ENCODE measurements at regions not wholly inside any gene's neighbourhood (a gene's known extent, or its start where the extent isn't known, plus 50 kb on each side); places are given as distances from the start of the nearest gene placed in this dataset.
"Not testable (repeated sequence)": the region's sequence is repeated elsewhere in the genome, so short reads cannot be mapped to it uniquely, and the experiment has no call there.

DNA sequence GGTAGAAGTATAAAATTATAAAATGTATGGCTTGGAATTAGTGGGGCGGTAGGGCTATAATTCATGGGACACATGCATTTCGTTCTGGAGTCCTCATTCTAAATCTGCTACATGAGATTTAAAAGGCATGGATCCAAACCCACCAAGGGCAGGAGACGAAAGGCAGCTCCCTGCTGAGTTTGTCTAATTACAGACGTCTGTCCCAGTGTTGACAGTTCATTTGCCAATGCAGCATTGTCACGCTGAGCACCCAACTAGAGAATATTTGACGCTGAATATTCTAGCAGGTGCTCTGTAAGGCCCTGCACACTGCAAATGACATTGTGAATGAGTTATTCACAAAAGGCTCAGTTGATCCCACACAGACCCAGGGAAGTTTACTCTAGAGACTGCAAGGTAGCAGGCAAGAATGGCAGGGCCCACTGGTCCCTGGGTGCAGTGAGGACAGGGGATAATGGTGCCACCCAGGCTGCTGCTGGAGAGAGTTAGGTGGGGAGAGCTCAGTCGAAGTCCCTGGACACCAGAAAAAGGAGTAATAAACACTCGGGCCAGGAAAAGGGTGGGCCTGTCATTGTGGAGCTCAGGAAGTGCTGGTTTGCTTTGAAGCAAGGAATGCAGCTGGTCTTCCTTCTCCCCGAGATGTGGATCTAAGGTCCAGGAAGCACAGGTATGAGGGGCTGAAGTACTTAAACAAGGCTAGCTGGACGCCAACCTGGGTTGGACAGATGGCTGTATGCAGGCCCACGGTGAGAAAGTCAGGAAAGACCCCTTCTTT is 75.0 kb upstream of the JCAD start:
- 74 to 76% methylated on average over 11 of the region's 11 CpGs for WGBS, 2 donors
- Histone ChIP-seq H3K27ac (ENCODE audit: low read depth in 2 of 2, low read length in 1 of 2) (no peak overlapping the region), H3K4me1 (ENCODE audit: control insufficient read depth in 2 of 2, insufficient read depth in 2 of 2, low read length in 1 of 2) (no peaks in the 10 kb centered on the region), H3K36me3 (ENCODE audit: control insufficient read depth in 2 of 2, insufficient read depth in 2 of 2, low read length in 1 of 2) (no peaks in the 10 kb centered on the region), H3K27me3 (ENCODE audit: control insufficient read depth in 1 of 2, insufficient read depth in 2 of 2, low read length in 2 of 2) (no peaks in the 10 kb centered on the region), H3K4me3 (ENCODE audit: low read depth in 1 of 2, low read length in 2 of 2) (no peak overlapping the region), H3K9me3 (ENCODE audit: control insufficient read depth in 2 of 2, insufficient read depth in 1 of 2, low read depth in 1 of 2, low read length in 1 of 2) (no peaks in the 10 kb centered on the region)

DNA sequence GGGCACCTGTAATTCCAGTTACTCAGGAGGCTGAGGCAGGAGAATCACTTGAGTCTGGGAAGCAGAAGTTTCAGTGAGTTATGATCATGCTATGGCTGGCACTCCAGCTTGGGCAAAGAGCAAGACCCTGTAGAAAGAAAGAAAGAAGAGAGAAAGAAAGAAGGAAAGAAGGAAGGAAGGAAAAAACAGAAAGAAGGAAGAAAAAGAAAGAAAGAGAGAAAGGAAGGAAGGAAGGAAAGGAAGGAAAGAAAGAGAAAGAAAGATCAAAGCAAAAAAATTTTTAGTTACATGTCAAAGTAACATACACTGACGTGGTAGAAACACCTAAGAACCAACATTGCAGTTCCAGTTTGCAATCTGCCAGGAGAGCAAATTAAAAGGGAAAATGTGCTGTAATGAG is 73.8 kb upstream of the JCAD start:
- WGBS, 2 donors: 82 to 83% methylated on average over 1 of the region's 1 CpG
- Histone ChIP-seq H3K4me3 (ENCODE audit: low read depth in 1 of 2, low read length in 2 of 2) (no peak overlapping the region), H3K27me3 (ENCODE audit: control insufficient read depth in 1 of 2, insufficient read depth in 2 of 2, low read length in 2 of 2) (no peaks in the 10 kb centered on the region), H3K27ac (ENCODE audit: low read depth in 2 of 2, low read length in 1 of 2) (no peak overlapping the region), H3K4me1 (ENCODE audit: control insufficient read depth in 2 of 2, insufficient read depth in 2 of 2, low read length in 1 of 2) (no peaks in the 10 kb centered on the region), H3K36me3 (ENCODE audit: control insufficient read depth in 2 of 2, insufficient read depth in 2 of 2, low read length in 1 of 2) (no peaks in the 10 kb centered on the region), H3K9me3 (ENCODE audit: control insufficient read depth in 2 of 2, insufficient read depth in 1 of 2, low read depth in 1 of 2, low read length in 1 of 2) (no peaks in the 10 kb centered on the region)

GRCh38 chr10:30131369-30131768 is 72.0 kb upstream of the JCAD start:
- not testable (repeated sequence) for H3K4me3 ChIP-seq (ENCODE audit: low read depth in 1 of 2, low read length in 2 of 2); H3K27me3 ChIP-seq (ENCODE audit: control insufficient read depth in 1 of 2, insufficient read depth in 2 of 2, low read length in 2 of 2); H3K27ac ChIP-seq (ENCODE audit: low read depth in 2 of 2, low read length in 1 of 2); H3K9me3 ChIP-seq (ENCODE audit: control insufficient read depth in 2 of 2, insufficient read depth in 1 of 2, low read depth in 1 of 2, low read length in 1 of 2); H3K36me3 ChIP-seq (ENCODE audit: control insufficient read depth in 2 of 2, insufficient read depth in 2 of 2, low read length in 1 of 2); H3K4me1 ChIP-seq (ENCODE audit: control insufficient read depth in 2 of 2, insufficient read depth in 2 of 2, low read length in 1 of 2)
- 96% methylated on average over 13 of the region's 13 CpGs for WGBS, 2 donors

DNA sequence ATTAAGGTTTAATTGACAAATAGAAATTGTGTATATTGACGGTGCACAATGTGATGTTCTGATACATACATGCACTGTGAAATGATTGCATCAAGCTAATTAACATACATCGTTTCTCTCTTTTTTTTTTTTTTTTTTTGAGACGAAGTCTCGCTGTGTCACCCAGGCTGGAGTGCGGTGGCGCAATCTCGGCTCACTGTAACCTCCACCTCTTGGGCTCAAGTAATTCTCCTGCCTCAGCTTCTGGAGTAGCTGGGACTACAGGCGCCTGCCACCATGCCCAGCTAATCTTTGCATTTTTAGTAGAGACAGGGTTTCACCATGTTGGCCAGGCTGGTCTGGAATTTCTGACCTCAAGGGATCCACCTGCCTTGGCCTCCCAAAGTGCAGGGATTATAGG is 69.9 kb upstream of the JCAD start:
- not testable (repeated sequence) for H3K27ac ChIP-seq (ENCODE audit: low read depth in 2 of 2, low read length in 1 of 2); H3K4me3 ChIP-seq (ENCODE audit: low read depth in 1 of 2, low read length in 2 of 2); H3K27me3 ChIP-seq (ENCODE audit: control insufficient read depth in 1 of 2, insufficient read depth in 2 of 2, low read length in 2 of 2); H3K4me1 ChIP-seq (ENCODE audit: control insufficient read depth in 2 of 2, insufficient read depth in 2 of 2, low read length in 1 of 2); H3K9me3 ChIP-seq (ENCODE audit: control insufficient read depth in 2 of 2, insufficient read depth in 1 of 2, low read depth in 1 of 2, low read length in 1 of 2); H3K36me3 ChIP-seq (ENCODE audit: control insufficient read depth in 2 of 2, insufficient read depth in 2 of 2, low read length in 1 of 2)
- WGBS, 2 donors: 90 to 94% methylated on average over 8 of the region's 8 CpGs

- Histone ChIP-seq H3K27me3 (ENCODE audit: control insufficient read depth in 1 of 2, insufficient read depth in 2 of 2, low read length in 2 of 2) (no peaks in the 10 kb centered on the region), H3K9me3 (ENCODE audit: control insufficient read depth in 2 of 2, insufficient read depth in 1 of 2, low read depth in 1 of 2, low read length in 1 of 2) (no peaks in the 10 kb centered on the region), H3K4me3 (ENCODE audit: low read depth in 1 of 2, low read length in 2 of 2) (no peak overlapping the region), H3K36me3 (ENCODE audit: control insufficient read depth in 2 of 2, insufficient read depth in 2 of 2, low read length in 1 of 2) (no peaks in the 10 kb centered on the region), H3K27ac (ENCODE audit: low read depth in 2 of 2, low read length in 1 of 2) (no peak overlapping the region), H3K4me1 (ENCODE audit: control insufficient read depth in 2 of 2, insufficient read depth in 2 of 2, low read length in 1 of 2) (no peaks in the 10 kb centered on the region)
- WGBS, 2 donors: 78 to 87% methylated on average over 10 of the region's 10 CpGs
Observed at GRCh38 chr10:30127120-30127541, 67.7 kb upstream of the JCAD start.

DNA sequence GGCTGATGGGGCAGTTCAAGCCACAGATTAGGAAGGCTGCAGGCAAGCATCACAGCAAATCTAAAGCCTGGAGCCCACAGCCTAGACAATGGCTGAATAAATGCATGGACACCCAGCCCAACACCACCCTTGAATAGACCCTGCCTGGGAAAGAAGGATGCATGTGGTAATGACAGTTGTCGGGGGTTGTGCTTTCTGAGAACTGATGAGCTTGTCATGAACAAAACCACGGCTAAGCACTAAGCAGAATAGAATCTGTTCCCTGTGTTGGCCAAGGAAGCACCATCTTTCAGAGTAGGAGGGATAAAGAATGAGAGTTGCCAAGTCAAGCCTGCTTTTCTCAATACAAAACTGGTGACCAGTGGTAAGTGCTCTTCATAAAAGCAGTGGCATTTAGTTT is 66.1 kb upstream of the JCAD start:
- 80% methylated on average over 2 of the region's 2 CpGs for whole genome bisulfite sequencing, 2 donors
- Histone ChIP-seq H3K27ac (ENCODE audit: low read depth in 2 of 2, low read length in 1 of 2) (no peak overlapping the region), H3K4me1 (ENCODE audit: control insufficient read depth in 2 of 2, insufficient read depth in 2 of 2, low read length in 1 of 2) (no peaks in the 10 kb centered on the region), H3K9me3 (ENCODE audit: control insufficient read depth in 2 of 2, insufficient read depth in 1 of 2, low read depth in 1 of 2, low read length in 1 of 2) (no peaks in the 10 kb centered on the region), H3K36me3 (ENCODE audit: control insufficient read depth in 2 of 2, insufficient read depth in 2 of 2, low read length in 1 of 2) (no peaks in the 10 kb centered on the region), H3K4me3 (ENCODE audit: low read depth in 1 of 2, low read length in 2 of 2) (no peak overlapping the region), H3K27me3 (ENCODE audit: control insufficient read depth in 1 of 2, insufficient read depth in 2 of 2, low read length in 2 of 2) (no peaks in the 10 kb centered on the region)

DNA sequence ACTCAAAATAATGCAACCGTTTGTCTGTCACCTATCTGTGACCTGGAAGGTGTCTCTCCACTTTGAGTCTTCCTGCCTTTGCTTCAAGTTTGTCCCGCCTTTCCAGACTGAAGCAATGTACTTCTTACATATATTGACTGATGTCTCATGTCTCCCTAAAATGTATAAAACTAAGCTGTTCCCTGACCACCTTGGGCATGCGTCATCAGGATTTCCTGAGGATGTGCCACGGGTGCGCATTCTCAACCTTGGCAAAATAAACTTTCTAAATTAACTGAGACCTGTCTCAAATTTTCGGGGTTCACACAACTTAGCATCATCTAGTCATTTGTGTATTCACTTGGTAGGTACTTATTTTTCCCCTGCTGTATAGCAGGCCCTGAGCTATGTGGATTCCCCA is 65.3 kb upstream of the JCAD start:
- 75 to 79% methylated on average over 6 of the region's 6 CpGs for WGBS, 2 donors

DNA sequence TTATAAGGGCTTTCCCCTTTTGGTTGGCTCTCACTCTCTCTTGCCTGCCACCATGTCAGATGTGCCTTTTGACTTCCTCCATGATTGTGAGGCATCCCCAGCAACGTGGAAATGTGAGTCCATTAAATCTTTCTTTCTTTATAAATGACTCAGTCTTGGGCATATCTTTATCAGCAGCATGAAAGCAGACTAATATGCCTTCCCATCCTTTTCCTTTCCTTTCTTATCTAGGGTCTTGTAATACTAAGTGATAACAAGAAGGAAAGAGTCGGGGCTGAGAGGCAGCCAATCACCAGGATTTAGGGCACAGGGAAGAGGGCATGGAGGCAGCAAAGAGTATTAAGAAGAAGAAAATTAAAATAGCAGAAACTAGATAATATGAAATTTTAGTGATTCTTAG is 62.0 kb upstream of the JCAD start:
- H3K9me3 ChIP-seq (ENCODE audit: control insufficient read depth in 2 of 2, insufficient read depth in 1 of 2, low read depth in 1 of 2, low read length in 1 of 2): no peaks in the 10 kb centered on the region
- H3K4me1 ChIP-seq (ENCODE audit: control insufficient read depth in 2 of 2, insufficient read depth in 2 of 2, low read length in 1 of 2): no peaks in the 10 kb centered on the region
- H3K36me3 ChIP-seq (ENCODE audit: control insufficient read depth in 2 of 2, insufficient read depth in 2 of 2, low read length in 1 of 2): no peaks in the 10 kb centered on the region
- WGBS, 2 donors: 50 to 79% methylated on average over 2 of the region's 2 CpGs
- no peak overlapping the region for H3K4me3 ChIP-seq (ENCODE audit: low read depth in 1 of 2, low read length in 2 of 2)
- H3K27ac ChIP-seq (ENCODE audit: low read depth in 2 of 2, low read length in 1 of 2): no peak overlapping the region
- H3K27me3 ChIP-seq (ENCODE audit: control insufficient read depth in 1 of 2, insufficient read depth in 2 of 2, low read length in 2 of 2): no peaks in the 10 kb centered on the region

More for the DNA sequence above, 65.3 kb upstream of the JCAD start:
- Histone ChIP-seq H3K36me3 (ENCODE audit: control insufficient read depth in 2 of 2, insufficient read depth in 2 of 2, low read length in 1 of 2) (no peaks in the 10 kb centered on the region), H3K9me3 (ENCODE audit: control insufficient read depth in 2 of 2, insufficient read depth in 1 of 2, low read depth in 1 of 2, low read length in 1 of 2) (no peaks in the 10 kb centered on the region), H3K27ac (ENCODE audit: low read depth in 2 of 2, low read length in 1 of 2) (no peak overlapping the region), H3K4me3 (ENCODE audit: low read depth in 1 of 2, low read length in 2 of 2) (no peak overlapping the region), H3K27me3 (ENCODE audit: control insufficient read depth in 1 of 2, insufficient read depth in 2 of 2, low read length in 2 of 2) (no peaks in the 10 kb centered on the region), H3K4me1 (ENCODE audit: control insufficient read depth in 2 of 2, insufficient read depth in 2 of 2, low read length in 1 of 2) (no peaks in the 10 kb centered on the region)

DNA sequence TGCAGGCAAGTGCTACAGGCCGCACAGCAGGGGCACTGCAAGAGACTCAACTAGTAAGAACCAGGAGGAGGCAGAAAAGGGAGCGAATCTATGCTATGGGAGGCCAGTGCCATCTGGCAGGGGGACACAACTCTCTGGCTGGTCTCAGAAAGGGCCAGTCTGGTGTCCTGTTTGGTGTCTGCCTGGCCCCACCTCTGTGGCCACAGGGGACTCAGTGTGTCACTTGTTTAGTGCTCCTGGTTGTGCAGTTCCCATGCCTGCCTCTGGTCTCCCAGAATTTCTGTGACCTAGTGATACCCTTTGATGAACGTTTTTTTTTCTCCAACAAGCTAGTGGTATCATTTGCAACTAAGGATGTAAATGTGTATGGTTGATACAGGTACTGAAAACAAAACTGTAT is 59.2 kb upstream of the JCAD start:
- H3K4me1 ChIP-seq (ENCODE audit: control insufficient read depth in 2 of 2, insufficient read depth in 2 of 2, low read length in 1 of 2): no peaks in the 10 kb centered on the region
- H3K27me3 ChIP-seq (ENCODE audit: control insufficient read depth in 1 of 2, insufficient read depth in 2 of 2, low read length in 2 of 2): no peaks in the 10 kb centered on the region
- WGBS, 2 donors: 72 to 83% methylated on average over 3 of the region's 3 CpGs

GRCh38 chr10:30117812-30118501 is 58.6 kb upstream of the JCAD start:
- no peak overlapping the region for H3K27ac ChIP-seq (ENCODE audit: low read depth in 2 of 2, low read length in 1 of 2)
- WGBS, 2 donors: 86 to 92% methylated on average over 9 of the region's 9 CpGs
- no peak overlapping the region for H3K4me3 ChIP-seq (ENCODE audit: low read depth in 1 of 2, low read length in 2 of 2)
- no peaks in the 10 kb centered on the region for H3K27me3 ChIP-seq (ENCODE audit: control insufficient read depth in 1 of 2, insufficient read depth in 2 of 2, low read length in 2 of 2)
- H3K36me3 ChIP-seq (ENCODE audit: control insufficient read depth in 2 of 2, insufficient read depth in 2 of 2, low read length in 1 of 2): no peaks in the 10 kb centered on the region
- no peaks in the 10 kb centered on the region for H3K9me3 ChIP-seq (ENCODE audit: control insufficient read depth in 2 of 2, insufficient read depth in 1 of 2, low read depth in 1 of 2, low read length in 1 of 2)
- no peaks in the 10 kb centered on the region for H3K4me1 ChIP-seq (ENCODE audit: control insufficient read depth in 2 of 2, insufficient read depth in 2 of 2, low read length in 1 of 2)

More for the DNA sequence above, 59.2 kb upstream of the JCAD start:
- no peaks in the 10 kb centered on the region for H3K9me3 ChIP-seq (ENCODE audit: control insufficient read depth in 2 of 2, insufficient read depth in 1 of 2, low read depth in 1 of 2, low read length in 1 of 2)
- no peaks in the 10 kb centered on the region for H3K36me3 ChIP-seq (ENCODE audit: control insufficient read depth in 2 of 2, insufficient read depth in 2 of 2, low read length in 1 of 2)
- no peak overlapping the region for H3K27ac ChIP-seq (ENCODE audit: low read depth in 2 of 2, low read length in 1 of 2)
- no peak overlapping the region for H3K4me3 ChIP-seq (ENCODE audit: low read depth in 1 of 2, low read length in 2 of 2)
